Adrenal gland (tissue), 9 donors: ENCODE measurements at regions not wholly inside any gene's neighbourhood (a gene's known extent, or its start where the extent isn't known, plus 50 kb on each side); places are given as distances from the start of the nearest gene placed in this dataset.

Experiments used
- DNase-seq, 7 donors: peaks; one replicate each; pipeline ENCODE4 v3.0.0-alpha.2; 2019 to 2020
- H3K27ac ChIP-seq, 5 donors: fragments of 200-600 bp; sonication (generic) in 4 of 5; 1 replicate in 3 of 5; 2 replicates in 2 of 5; pipeline versions ENCODE4 v1.5.1 to v1.8.0; 2016 to 2020; ENCODE audit warnings: mild to moderate bottlenecking in 1 of 5
- H3K27me3 ChIP-seq: fragments of 200-600 bp; 2 replicates; pipeline ENCODE4 v1.8.0; 2021
- H3K36me3 ChIP-seq, 2 donors: fragments of 200-600 bp; replicated peaks in 1 of 2; 1 replicate in 1 of 2; 2 replicates in 1 of 2; pipeline versions ENCODE4 v1.5.1 to v1.8.0; 2018 to 2022
- H3K4me1 ChIP-seq, 2 donors: fragments of 200-600 bp; replicated peaks in 1 of 2; 1 replicate in 1 of 2; 2 replicates in 1 of 2; pipeline versions ENCODE4 v1.5.1 to v1.8.0; 2018 to 2021
- H3K4me3 ChIP-seq, 4 donors: fragments of 200-600 bp; sonication (generic) in 3 of 4; one replicate each; pipeline ENCODE4 v1.5.1; 2016 to 2018
- H3K9me3 ChIP-seq, 3 donors: fragments of 200-600 bp; sonication (generic) in 1 of 3; replicated peaks in 1 of 3; 1 replicate in 2 of 3; 2 replicates in 1 of 3; pipeline versions ENCODE4 v1.5.1 to v1.8.0; 2016 to 2021
- POLR2A ChIP-seq, 2 donors: fragments of 450-650 bp; IDR thresholded peaks; one replicate each; pipeline ENCODE4 v1.6.1; 2017; ENCODE audit warnings: antibody characterized with exemption in 2 of 2, mild to moderate bottlenecking in 2 of 2, moderate library complexity in 1 of 2
- WGBS, 4 donors: extraction: QIAGEN DNeasy Blood & Tissue Kit in 2 of 4; methylation state at CpG; one replicate each; pipeline versions ENCODE4 v1.1.5 to v1.1.7; 2013 to 2017; 5-methylcytosine and 5-hydroxymethylcytosine counted together
- intact Hi-C, 2 donors: fragments of 100-400 bp; cut with DNase I; formaldehyde crosslinking; loops; one replicate each; pipeline versions ENCODE4 v1.14.1 to v1.15.0; 2022 to 2023
- TF ChIP-seq, protein P1 (sequence below), 6 experiments: fragments of 450-650 bp in 4 of 6; fragments of 200-600 bp in 2 of 6; sonication (generic) in 1 of 6; IDR thresholded peaks; 1 replicate in 5 of 6; 2 replicates in 1 of 6; pipeline versions ENCODE4 v1.5.1 to v1.8.0; 2016 to 2021; ENCODE audit warnings: antibody characterized with exemption in 6 of 6, mild to moderate bottlenecking in 2 of 6, moderate library complexity in 1 of 6
- donor health status: healthy with polysubstance abuse.
- donor health status: Bipolar disorder and iron deficiency.
- donor health status: DM: yes; HTN: yes; CAD: no.
- donor health status: DM: no; HTN: no; CAD: no.
- donor health status: DM: no; HTN: no; CAD: no.

DNA sequence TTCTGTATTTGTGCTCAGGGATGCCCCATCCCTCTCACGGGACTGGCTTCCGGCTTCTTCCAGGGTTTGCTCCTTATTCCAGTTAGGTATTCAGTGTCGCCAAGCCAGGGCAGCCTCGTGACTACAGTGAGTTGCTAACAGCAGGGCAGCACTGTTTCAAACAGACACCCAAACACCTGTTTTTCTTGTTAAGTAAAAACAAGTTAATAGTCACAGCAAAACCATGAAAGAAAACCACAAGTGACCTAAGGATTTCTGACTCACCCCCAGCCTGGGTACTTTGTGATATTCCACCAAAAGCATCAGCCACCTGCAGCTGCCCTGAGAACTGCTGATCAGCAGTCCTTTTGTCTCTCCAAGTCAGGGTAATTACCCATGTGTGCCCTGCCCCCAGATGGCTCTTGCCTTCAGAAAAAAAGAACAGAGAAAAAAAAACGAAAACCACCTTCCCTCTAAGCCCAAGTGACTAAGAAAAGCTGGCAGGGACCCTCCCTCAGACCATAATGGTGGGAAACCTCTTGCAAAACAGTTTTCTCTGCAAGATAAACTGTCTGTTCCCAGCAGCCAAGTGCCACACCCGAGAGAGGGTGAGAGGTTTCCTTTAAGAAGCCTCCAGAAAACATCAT is 178.2 kb downstream of the ANAPC1 start:
- intact Hi-C loops = loop anchor here (10.0 kb wide), 2 partner anchors 591 to 891 kb away; no protein-coding TSS in a partner anchor

DNA sequence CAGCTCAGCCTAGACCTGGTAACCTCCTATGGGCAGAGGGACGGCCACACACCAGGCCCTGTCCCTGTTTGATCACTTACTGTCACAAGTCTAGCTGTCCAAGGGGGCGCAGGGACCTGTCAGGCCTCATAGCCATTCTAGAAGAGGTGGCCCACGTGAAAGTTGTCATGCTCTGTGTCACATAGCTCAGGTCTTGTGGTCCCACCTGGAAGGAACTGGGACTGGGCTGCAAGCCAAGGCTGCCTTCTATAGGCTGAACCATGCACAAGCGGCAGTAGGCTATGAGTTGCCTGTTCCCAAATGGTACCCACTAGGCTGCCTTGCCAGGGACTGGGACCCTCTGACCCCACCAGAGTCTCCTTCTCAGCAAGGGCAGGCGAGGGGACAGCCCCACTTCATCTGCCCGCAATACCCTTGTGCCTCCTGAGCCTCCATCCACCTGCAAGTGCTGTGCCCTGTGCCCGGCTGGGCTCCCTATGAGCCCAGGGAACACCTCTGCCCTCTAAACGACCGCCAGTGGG is 177.5 kb downstream of the ANAPC1 start:
- intact Hi-C loops = loop anchor here (10.0 kb wide), 2 partner anchors 592 to 892 kb away; no protein-coding TSS in a partner anchor
- peak in 1 of 7 donors; percentile 46 for DNase-seq
- Histone ChIP-seq H3K4me3 (no peak overlapping the region), H3K27ac (no peak overlapping the region), H3K9me3 (no peaks in the 10 kb centered on the region), H3K27me3 (no peaks in the 10 kb centered on the region), H3K36me3 (no peaks in the 10 kb centered on the region), H3K4me1 (peaks cover 0 to 6% of the 10 kb centered on the region in 2 donors)
- 81 to 97% (median 90%) methylated on average over 3 to 9 of the region's 9 CpGs for WGBS, 4 donors
- no peak for TF ChIP-seq POLR2A (IDR thresholded peaks at IDR 0.05)
- TF ChIP-seq, protein P1, sequence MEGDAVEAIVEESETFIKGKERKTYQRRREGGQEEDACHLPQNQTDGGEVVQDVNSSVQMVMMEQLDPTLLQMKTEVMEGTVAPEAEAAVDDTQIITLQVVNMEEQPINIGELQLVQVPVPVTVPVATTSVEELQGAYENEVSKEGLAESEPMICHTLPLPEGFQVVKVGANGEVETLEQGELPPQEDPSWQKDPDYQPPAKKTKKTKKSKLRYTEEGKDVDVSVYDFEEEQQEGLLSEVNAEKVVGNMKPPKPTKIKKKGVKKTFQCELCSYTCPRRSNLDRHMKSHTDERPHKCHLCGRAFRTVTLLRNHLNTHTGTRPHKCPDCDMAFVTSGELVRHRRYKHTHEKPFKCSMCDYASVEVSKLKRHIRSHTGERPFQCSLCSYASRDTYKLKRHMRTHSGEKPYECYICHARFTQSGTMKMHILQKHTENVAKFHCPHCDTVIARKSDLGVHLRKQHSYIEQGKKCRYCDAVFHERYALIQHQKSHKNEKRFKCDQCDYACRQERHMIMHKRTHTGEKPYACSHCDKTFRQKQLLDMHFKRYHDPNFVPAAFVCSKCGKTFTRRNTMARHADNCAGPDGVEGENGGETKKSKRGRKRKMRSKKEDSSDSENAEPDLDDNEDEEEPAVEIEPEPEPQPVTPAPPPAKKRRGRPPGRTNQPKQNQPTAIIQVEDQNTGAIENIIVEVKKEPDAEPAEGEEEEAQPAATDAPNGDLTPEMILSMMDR (IDR thresholded peaks at IDR 0.05) = no peak

More for the DNA sequence above, 178.2 kb downstream of the ANAPC1 start:
- 71 to 81% (median 78%) methylated on average over 6 of the region's 6 CpGs for WGBS, 4 donors
- Histone ChIP-seq H3K27me3 (no peaks in the 10 kb centered on the region), H3K4me3 (no peak overlapping the region), H3K36me3 (no peaks in the 10 kb centered on the region), H3K9me3 (no peaks in the 10 kb centered on the region), H3K4me1 (peaks cover 0 to 6% of the 10 kb centered on the region in 2 donors), H3K27ac (no peak overlapping the region)
- TF ChIP-seq, protein P1 (IDR thresholded peaks at IDR 0.05) = no peak
- TF ChIP-seq POLR2A (IDR thresholded peaks at IDR 0.05) = no peak
- peak in 1 of 7 donors; percentile 23 for DNase-seq

DNA sequence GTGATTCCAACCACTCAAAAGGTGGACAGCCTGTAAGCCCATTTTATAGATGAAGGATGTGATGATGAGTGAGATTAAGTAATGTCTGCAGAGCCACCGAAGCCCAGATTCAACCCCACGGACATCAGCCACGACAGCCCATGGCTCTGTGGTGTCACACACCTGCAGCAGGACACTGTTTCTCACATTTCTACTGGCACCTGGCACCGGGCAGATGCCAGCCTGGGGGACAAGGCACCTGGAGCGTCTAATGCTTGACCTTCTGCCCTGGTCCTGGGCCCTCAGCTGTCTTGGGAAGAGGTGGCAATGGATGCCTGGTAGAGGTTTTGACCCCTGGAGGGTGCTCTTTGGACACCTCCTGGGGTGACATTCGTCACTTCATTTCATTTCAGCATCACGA is 176.3 kb downstream of the ANAPC1 start:
- no peak overlapping the region for H3K4me3 ChIP-seq
- H3K4me1 ChIP-seq = peaks cover 0 to 1% of the 10 kb centered on the region in 2 donors
- H3K36me3 ChIP-seq = no peaks in the 10 kb centered on the region
- no peak overlapping the region for H3K27ac ChIP-seq
- no peaks in the 10 kb centered on the region for H3K9me3 ChIP-seq
- DNase-seq = peak in 1 of 7 donors; percentile 18
- TF ChIP-seq, protein P1 (IDR thresholded peaks at IDR 0.05) = no peak
- WGBS, 4 donors = 90 to 95% (median 94%) methylated on average over 6 to 7 of the region's 7 CpGs
- intact Hi-C loops = loop anchor here (10.0 kb wide), 2 partner anchors 593 to 893 kb away; no protein-coding TSS in a partner anchor
- H3K27me3 ChIP-seq = no peaks in the 10 kb centered on the region

DNA sequence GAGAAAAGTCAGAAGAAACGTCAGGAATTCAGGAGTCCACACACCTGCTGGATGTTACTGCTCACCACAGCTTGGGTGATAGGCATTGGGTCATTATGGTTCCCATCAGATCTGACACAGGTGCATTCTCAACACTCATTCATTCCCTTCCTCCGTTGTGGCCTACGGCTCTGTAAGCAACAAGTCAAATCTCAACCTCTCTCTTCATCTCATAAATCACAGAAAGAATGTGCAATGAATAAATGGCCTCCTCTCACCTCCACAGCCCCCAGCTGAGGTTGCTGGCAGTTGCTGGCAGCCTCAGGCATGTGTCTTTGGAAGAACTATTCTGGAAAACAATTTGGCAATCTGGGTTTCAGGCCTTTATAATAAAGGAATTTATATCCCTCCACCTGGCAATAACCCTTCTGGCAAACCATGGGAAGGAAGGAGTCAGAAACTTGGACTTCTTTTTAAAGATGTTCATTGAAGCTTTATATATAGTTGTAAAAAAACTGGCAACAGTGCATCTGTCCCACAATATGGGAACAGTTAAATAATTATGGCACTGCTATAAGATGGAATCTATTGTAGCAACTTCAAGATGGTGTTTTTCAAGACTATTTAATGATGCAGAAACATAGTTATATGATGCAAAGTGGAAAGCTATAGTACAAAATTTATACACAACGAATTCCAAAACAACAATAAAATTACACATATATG is 175.4 kb downstream of the ANAPC1 start:
- 80 to 88% (median 84%) methylated on average over 4 of the region's 4 CpGs for WGBS, 4 donors
- intact Hi-C loops = loop anchor here (10.0 kb wide), 2 partner anchors 594 to 894 kb away; no protein-coding TSS in a partner anchor
- Histone ChIP-seq H3K4me3 (no peak overlapping the region), H3K27me3 (no peaks in the 10 kb centered on the region), H3K9me3 (no peaks in the 10 kb centered on the region), H3K4me1 (no peaks in the 10 kb centered on the region), H3K36me3 (no peaks in the 10 kb centered on the region), H3K27ac (no peak overlapping the region)
- peak in 1 of 7 donors; percentile 17 for DNase-seq
- TF ChIP-seq, protein P1 (IDR thresholded peaks at IDR 0.05) = no peak
- TF ChIP-seq POLR2A (IDR thresholded peaks at IDR 0.05) = no peak
